ENCODE measurements at regions not wholly inside any gene's neighbourhood (a gene's known extent, or its start where the extent isn't known, plus 50 kb on each side); places are given as distances from the start of the nearest gene placed in this dataset.

GRCh38 chr6:26204332-26205160, 117.3 kb downstream of the HFE start:
- peak; percentile 98 to 100 (median 100) for DNase-seq
- WGBS, 2 donors, result 0 to 1% methylated on average over 53 of the region's 53 CpGs
- peak overlapping the region; percentile 86 to 98 for H3K27ac ChIP-seq (ENCODE audit: low read depth in 1 of 2, low read length in 1 of 2)
- peaks cover 0 to 25% (median 3%) of the 10 kb centered on the region in 5 donors for H3K4me1 ChIP-seq (ENCODE audit: control insufficient read depth in 5 of 5, insufficient read depth in 5 of 5, low read length in 5 of 5)
- H3K36me3 ChIP-seq (ENCODE audit: control insufficient read depth in 4 of 4, insufficient read depth in 4 of 4, low read length in 4 of 4), result peaks cover 0 to 6% (median 0%) of the 10 kb centered on the region in 4 donors
- no peaks in the 10 kb centered on the region for H3K27me3 ChIP-seq (ENCODE audit: control insufficient read depth in 3 of 3, insufficient read depth in 3 of 3, low read length in 2 of 3)
- ATAC-seq (ENCODE audit: insufficient read depth, low FRiP score), result peak; percentile 83
- H3K9ac ChIP-seq (ENCODE audit: insufficient read depth in 1 of 2, low read length in 2 of 2), result peak overlapping the region; percentile 99 to 100
- peak overlapping the region; percentile 52 for H3K4me3 ChIP-seq
- TF ChIP-seq, protein P1, sequence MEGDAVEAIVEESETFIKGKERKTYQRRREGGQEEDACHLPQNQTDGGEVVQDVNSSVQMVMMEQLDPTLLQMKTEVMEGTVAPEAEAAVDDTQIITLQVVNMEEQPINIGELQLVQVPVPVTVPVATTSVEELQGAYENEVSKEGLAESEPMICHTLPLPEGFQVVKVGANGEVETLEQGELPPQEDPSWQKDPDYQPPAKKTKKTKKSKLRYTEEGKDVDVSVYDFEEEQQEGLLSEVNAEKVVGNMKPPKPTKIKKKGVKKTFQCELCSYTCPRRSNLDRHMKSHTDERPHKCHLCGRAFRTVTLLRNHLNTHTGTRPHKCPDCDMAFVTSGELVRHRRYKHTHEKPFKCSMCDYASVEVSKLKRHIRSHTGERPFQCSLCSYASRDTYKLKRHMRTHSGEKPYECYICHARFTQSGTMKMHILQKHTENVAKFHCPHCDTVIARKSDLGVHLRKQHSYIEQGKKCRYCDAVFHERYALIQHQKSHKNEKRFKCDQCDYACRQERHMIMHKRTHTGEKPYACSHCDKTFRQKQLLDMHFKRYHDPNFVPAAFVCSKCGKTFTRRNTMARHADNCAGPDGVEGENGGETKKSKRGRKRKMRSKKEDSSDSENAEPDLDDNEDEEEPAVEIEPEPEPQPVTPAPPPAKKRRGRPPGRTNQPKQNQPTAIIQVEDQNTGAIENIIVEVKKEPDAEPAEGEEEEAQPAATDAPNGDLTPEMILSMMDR (IDR thresholded peaks at IDR 0.05; ENCODE audit: control extremely low read depth, extremely low read depth), result no peak
- H3K9me3 ChIP-seq (ENCODE audit: control insufficient read depth in 4 of 4, insufficient read depth in 3 of 4, low read length in 3 of 4), result no peaks in the 10 kb centered on the region

DNA sequence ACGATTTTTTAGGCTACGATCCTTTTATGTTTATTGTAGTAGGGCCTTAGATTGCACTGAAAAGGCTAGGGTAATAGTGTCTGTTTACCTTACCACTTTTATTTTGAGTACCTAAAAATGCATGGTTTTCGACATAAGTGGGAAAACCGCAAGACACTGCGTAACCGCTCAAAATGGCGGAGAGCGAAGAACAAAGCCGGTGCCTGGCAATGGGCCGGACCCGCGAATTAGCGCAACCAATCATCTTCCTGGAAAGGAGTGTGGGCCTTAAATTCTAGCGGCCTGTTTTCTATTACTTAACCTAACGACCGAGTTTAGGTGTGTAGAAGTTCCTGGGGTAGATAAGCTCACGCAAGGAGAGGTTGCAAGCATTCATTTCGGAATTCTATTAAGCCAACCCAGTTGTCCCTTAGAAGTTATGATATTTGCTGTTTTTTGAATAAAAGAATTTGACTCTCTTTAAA, 118.0 kb downstream of the HFE start:
- Histone ChIP-seq H3K9me3 (ENCODE audit: control insufficient read depth in 4 of 4, insufficient read depth in 3 of 4, low read length in 3 of 4) (no peaks in the 10 kb centered on the region), H3K9ac (ENCODE audit: insufficient read depth in 1 of 2, low read length in 2 of 2) (peak overlapping the region; percentile 99 to 100), H3K27ac (ENCODE audit: low read depth in 1 of 2, low read length in 1 of 2) (peak overlapping the region; percentile 86 to 95), H3K36me3 (ENCODE audit: control insufficient read depth in 4 of 4, insufficient read depth in 4 of 4, low read length in 4 of 4) (peaks cover 0 to 6% (median 0%) of the 10 kb centered on the region in 4 donors), H3K4me1 (ENCODE audit: control insufficient read depth in 5 of 5, insufficient read depth in 5 of 5, low read length in 5 of 5) (peaks cover 0 to 19% (median 0%) of the 10 kb centered on the region in 5 donors), H3K4me3 (peak overlapping the region; percentile 34), H3K27me3 (ENCODE audit: control insufficient read depth in 3 of 3, insufficient read depth in 3 of 3, low read length in 2 of 3) (no peaks in the 10 kb centered on the region)
- WGBS, 2 donors, result 0 to 1% methylated on average over 18 of the region's 18 CpGs
- DNase-seq (peak; percentile 93 to 96 (median 94)), ATAC-seq (ENCODE audit: insufficient read depth, low FRiP score) (peak; percentile 68)
- TF ChIP-seq, protein P1 (IDR thresholded peaks at IDR 0.05; ENCODE audit: control extremely low read depth, extremely low read depth), result no peak

DNA sequence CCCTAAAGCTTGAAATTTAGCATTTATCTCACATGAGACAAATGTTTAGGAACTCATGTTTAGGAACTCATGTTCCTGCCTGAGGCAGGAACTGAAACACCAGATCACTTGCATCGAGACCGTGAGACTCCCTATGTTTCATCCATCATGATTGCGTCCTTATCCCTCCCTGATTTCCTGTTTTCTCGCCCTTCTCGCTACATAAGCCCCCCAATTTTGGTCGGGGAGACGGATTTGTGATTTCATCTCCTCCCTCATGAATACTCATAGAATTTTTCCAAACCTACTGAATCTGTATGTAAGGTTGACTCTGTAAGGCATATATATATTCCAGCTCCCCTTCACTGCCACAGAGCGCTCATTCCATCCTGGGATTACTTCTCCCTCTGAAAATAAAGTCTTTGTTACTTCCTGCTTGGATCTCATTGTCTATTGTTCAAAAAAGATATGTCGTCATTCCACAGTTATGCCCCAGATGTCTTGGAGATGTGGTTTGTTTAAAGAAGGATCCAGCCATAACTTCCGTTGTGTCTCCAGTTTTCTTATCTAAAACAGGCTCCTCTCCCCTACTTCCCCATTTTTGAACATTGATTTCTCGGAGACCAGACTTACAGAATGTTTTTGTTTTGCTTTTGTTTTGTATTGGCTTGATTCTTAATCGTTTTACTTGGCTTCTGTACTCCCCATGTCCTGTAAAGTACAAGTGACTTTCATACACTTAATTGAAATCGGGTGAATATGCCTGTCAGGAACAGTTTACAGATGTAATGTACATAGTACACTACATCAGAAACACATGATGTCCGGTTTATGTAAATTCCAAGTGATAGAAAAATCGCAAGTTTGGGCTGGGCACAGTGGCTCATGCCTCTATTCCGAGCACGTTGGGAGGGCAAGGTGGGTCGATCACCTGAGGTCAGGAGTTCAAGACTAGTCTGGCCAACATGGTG, 118.7 kb downstream of the HFE start:
- TF ChIP-seq, protein P1 (IDR thresholded peaks at IDR 0.05; ENCODE audit: control extremely low read depth, extremely low read depth), result no peak
- no peak for ATAC-seq (ENCODE audit: insufficient read depth, low FRiP score)
- H3K4me3 ChIP-seq, result peak overlapping the region; percentile 28
- H3K36me3 ChIP-seq (ENCODE audit: control insufficient read depth in 4 of 4, insufficient read depth in 4 of 4, low read length in 4 of 4), result peaks cover 0 to 6% (median 0%) of the 10 kb centered on the region in 4 donors
- peak; percentile 65 to 90 (median 89) for DNase-seq
- H3K9ac ChIP-seq (ENCODE audit: insufficient read depth in 1 of 2, low read length in 2 of 2), result peak overlapping the region; percentile 99 to 100
- 1 to 3% methylated on average over 18 of the region's 18 CpGs for WGBS, 2 donors
- H3K4me1 ChIP-seq (ENCODE audit: control insufficient read depth in 5 of 5, insufficient read depth in 5 of 5, low read length in 5 of 5), result peaks cover 0 to 17% (median 0%) of the 10 kb centered on the region in 5 donors
- no peaks in the 10 kb centered on the region for H3K9me3 ChIP-seq (ENCODE audit: control insufficient read depth in 4 of 4, insufficient read depth in 3 of 4, low read length in 3 of 4)
- peak overlapping the region; percentile 86 to 95 for H3K27ac ChIP-seq (ENCODE audit: low read depth in 1 of 2, low read length in 1 of 2)
- H3K27me3 ChIP-seq (ENCODE audit: control insufficient read depth in 3 of 3, insufficient read depth in 3 of 3, low read length in 2 of 3), result no peaks in the 10 kb centered on the region
